HG02571 (cell line): ENCODE measurements at regions not wholly inside any gene's neighbourhood (a gene's known extent, or its start where the extent isn't known, plus 50 kb on each side); places are given as distances from the start of the nearest gene placed in this dataset.
"Not testable (repeated sequence)": the region's sequence is repeated elsewhere in the genome, so short reads cannot be mapped to it uniquely, and the experiment has no call there.

Experiments used
- ATAC-seq: cut with Tn5 transposase; IDR thresholded peaks from one replicate; pipeline ENCODE4 v1.9.1; 2021; ENCODE audit warnings: mild to moderate bottlenecking, moderate library complexity; ENCODE audit not compliant: unreplicated experiment

DNA sequence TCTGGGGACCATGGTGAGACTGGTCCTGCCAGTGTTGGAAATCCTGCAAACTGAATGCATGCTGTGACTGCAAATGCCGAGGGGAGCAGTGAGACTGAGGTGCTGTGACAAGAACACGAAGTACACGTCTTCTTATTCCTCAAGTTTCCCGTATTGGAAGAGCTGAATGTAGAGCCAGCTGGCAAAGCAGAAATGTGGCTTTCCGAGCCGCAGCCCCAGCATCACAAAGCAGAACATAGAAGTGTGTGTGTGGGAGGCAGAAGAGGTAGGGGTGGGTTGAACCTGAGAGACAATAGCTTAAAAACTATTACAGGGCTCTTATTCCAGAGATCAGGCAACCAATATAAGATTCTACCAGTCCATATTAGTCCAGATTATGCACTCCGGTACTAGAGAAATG is 98.8 kb downstream of the CARTPT start:
- no peak for ATAC-seq

DNA sequence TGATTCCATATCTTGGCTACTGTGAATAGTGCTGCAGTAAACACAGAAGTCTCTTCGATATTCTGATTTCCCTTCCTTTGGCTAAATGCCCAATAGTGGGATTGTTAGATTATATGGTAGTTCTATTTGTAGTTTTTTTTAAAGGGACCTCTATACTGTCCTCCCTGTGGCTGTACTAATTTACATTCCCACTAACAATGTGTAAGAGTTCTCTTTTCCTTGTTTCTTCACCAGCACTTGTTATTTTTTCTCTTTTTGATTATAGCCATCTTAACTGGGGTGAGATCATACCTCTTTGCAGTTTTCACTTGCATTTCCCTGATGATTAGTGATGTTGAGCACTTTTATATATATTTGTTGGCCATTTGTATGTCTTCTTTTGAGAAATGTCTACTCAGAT is 102.0 kb downstream of the CARTPT start:
- no peak for ATAC-seq

DNA sequence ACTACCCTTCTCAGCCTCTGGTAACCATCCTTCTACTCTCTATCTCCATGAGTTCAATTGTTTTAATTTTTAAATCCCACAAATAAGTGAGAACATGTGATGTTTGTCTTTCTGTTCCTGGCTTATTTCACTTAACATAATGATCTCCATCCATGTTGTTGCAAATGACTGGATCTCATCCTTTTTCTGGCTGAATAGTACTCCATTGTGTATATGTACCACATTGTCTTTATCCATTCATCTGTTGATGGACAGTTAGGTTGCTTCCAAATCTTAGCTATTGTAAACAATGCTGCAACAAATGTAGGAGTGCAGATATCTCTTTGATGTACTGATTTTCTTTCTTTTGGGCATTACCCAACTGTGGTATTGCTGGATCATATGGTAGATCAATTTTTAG is 103.0 kb downstream of the CARTPT start:
- not testable (repeated sequence) for ATAC-seq

DNA sequence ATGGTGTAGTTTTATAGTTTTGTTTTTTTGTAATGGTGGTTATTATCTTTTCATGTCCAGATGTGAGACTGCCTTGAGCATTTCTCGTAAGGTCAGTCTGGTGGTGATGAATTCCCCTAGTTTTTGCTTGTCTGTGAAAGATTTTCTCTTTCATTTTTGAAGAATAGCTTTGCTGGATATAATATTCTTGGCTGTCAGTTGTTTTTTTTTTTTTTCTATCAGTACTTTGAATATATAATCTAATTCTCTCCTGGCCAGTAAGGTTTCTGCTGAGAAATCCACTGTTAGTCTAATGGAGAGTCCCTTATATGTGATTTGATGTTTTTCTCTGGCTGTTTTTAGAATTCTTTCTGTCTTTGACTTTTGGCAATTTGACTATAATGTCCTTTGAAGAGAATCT is 106.9 kb downstream of the CARTPT start:
- no peak for ATAC-seq

DNA sequence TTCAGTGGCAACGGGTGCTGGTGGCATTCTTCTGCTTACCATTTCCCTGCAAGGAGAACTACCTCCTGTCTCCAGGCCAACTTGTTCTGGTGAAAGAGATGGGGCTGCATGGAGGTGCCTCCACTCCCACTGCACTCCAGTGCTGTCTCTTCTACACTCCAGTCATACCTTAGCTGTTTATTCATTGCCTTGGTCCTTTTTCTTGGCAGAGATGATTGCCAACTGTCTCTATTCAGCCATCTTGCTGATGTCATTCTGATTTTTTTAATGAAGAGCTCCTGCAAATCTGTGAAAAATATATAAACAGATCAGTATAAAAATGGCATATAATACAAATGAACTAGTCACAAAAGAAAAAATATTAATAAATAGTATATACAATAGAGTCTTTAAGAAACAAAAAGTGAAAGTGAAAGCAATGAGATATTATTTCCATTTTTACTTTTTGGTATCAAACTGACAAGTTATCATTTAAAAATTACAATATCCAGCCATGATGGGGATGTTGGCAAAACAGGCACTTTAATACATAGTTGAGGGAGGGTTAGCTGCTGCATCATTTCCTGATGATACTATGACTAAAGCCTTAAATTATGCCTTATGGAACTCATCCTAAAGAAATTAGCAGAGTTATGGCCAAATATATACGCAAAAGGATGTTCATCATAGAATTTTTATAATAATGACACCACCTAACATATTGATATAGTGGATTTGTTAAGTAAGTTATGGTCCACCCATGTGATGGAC is 109.4 kb downstream of the CARTPT start:
- ATAC-seq = no peak

DNA sequence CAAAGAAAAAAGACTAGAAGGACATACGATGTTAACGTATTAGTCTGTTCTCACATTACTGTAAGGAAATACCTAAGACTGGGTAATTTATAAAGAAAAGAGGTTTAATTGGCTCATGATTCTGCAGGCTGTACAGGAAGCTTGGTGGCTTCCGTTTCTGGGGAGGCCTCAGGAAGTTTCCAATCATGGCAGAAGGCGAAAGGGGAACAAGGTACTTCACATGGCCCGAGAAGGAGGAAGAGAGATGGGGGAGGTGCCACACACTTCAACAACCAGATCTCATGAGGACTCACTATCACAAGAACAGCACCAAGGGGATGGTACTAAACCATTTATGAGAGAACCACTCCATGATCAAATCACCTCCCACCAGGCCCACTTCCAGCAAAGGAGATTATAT is 110.1 kb downstream of the CARTPT start:
- ATAC-seq = no peak

DNA sequence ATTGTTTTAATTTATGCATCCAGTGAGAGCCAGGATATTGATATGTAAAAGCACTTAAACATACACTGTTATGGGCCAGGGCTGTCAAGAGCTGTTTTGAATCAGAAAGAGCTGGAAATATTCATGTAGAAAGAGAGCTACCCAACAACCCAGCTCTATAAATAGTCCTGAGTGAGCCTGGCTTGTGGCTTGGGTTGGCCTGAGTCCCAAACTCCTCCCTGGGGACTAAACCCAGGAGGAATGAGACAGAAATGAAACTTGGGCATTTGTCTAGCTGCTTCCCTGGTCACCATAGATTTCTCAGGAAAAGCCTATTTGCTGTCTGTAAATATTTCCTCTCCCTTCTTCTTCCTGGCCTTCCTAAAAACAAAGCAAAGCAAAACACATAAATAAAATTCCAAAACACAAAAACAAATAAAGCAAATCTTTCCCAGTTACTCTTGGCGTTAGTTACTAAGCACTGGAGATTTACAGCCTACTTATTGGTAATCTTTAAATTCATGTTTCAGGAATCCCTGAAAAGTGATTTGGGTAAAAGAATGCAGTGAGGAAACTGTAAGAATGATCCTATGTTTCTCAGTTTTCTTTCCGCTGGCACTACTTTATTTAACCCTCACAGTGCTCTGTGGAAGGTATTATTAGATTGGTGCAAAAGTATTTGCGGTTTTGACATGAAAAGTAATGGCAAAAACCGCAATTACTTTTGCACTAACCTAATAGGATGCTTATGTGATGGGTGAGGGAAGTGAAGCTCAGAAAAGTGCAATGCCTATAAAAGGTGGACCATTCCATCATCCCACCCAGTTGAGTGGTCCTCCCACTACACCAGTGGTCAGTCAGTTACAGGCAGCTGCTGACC is 111.8 kb downstream of the CARTPT start:
- no peak for ATAC-seq

DNA sequence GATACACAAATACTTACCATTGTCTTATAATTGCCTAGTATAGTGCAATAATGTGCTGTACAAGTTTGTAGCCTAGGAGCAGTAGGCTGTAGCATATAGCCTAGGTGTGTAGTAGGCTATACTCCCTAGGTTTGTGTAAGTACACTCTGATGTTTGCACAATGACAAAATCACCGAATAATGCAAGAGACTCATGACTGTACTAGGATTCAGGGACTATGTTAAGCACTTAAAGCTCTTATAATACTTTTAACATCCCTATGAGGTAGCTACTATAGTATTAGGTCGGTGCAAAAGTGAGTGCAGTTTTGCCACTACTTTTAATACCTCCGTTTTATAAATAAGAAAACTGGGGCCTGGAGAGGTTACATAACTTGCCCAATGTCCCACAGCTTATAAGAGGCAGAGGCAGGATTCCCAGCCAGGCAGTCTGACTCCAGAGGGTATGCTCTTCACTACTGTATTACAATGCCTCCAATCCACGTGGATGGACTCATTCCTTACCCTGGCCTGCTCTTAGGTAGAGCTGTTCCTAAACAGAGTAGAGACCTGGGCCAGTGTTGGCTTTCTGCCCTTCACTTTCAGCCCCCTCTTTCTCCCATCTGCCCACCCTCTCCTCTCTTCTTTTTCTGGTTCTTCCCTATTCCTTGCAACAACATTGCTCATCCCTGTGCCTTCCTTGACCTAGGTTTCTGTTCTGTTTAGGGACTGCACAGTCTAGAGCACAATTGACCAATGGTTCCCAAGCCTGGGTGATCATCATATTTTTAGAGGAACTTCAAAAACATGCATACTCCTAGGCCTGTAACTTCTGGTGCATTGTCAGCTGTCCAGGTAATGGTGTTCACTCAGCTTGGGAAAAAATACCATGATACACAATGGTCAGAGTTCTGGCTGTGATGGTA is 114.0 kb downstream of the CARTPT start:
- ATAC-seq = no peak

DNA sequence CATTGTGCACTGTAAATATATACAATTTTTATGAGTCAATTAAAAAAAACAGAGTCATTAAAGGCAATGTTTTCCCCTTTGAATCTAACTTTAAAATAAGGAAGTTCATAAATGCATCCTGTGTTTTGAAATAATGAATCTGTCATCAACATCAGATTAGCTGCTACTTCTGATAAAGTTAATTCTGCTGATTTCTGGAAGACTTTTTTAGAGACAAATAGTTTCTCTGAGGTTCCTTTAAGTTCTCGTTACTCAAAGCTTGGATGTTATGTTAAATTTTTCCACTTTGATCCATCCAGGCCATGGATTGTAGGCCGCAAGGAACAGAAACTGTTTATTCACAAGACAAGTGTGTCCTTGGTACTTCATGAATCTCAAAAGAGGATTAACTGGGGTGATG is 115.5 kb downstream of the CARTPT start:
- ATAC-seq = no peak

DNA sequence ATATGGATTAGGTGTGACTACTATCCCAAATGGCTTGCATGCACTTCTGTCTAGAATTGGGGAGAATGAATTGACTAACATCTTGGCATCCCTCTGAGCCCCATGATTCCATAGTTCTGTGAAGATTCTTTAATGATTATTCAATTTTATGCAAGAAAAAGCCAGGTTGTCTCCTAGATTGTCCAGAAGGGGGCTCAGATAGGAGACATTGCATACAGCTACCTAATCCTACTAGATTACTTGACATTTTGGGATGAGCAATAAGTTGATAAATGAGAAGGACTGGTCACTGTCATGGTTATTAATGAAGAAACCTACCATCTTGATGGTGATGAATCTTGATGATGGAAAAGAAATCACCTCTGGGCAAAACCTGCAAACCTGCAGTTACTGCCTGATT is 117.0 kb downstream of the CARTPT start:
- no peak for ATAC-seq

DNA sequence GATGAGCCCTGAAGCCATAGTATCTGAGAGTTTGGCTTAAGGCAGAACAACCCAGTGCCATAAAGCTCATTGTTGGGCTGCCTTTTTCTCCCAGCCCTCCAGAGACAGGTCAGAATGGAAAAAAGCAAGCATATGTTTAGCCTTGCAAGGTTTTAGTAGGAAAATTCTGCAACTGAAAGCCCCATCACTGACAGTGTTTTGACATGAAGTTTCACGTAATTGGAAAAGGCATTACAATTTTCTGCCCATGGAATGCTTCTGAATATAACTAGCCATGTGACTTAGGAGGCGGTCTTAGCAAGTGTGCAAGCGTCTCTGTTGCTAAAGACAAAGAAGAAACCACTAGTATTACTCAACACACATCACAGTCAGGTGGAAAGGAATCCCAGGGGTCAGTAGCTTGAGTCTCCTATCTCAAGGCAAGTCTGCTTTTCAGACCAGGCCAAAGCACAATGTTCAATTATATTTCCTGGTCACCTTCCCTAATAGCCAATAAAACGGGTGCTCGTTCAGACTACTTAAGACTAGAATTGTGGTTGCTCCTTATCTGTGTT is 117.6 kb downstream of the CARTPT start:
- ATAC-seq = no peak

DNA sequence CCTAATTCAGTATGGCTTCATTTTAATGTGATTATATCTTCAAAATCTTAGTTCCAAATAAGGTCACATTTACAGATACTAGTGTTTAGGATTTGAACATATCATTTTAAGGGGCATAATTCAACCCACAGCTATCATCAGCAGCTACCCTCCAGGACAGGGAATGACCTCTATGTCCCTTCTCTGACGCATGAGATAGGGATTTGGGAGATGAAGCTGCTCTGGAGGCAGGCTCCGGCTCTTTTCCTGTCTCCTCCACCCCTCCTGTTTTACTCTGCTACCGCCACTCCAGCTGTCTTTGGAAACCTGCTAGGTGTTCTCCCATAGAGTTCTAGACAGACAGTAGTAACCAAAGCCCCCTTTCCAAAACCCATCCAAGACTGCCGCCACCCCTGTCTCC is 119.2 kb downstream of the CARTPT start:
- ATAC-seq = no peak

DNA sequence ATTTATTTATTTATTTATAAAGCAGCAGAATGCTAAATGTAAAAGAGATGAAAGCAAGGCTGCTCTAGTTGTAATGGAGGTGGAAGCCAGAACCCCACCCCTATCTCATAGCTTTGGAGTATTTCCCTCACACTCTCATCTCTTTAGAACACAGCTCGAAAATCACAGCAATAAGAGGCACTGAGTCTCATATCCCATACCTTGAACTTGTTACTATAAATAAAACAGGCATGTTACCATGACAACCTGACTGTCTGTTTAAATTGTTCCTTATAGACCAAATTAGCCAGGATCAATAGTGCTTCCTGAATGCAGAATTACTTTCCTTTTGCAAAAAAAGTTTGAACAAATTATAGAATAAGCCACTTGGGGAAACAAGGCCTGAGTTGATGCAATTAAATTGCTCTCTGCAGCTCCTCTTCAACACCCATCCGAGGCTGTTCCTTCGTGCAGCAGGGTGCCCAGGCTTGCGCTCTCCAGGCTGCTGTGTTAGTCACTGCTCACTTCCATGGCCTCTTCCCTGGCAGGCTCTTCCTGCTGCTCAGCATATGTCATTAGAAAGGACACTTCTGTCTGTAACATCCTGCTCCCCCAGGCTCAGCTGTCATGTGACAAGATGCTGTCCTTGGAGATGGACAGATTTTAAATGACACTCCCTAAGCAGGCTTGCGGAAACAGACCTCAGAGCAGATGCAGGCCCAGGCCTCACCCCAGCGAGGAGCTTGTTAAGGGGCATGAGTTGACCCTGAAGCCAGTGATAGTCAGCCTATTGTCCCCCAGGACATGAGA is 120.2 kb downstream of the CARTPT start:
- ATAC-seq = no peak

DNA sequence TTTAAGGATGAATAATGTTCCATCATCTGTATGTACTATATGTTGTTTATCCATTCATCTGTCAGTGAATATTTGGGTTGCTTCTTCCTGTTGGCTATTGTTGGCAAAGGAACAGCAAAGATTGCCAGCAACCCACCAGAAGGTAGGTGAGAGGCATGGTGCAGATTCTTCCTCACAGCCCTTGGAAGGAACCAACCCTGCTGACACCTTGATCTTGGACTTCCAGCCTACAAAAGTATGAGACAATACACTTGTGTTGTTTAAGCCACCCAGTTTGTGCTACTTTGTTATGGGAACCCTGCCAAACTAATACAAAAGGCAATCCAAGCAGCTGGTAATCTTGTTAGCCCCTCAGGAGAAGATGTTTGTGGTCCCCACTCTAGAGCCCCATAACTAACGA is 122.0 kb downstream of the CARTPT start:
- ATAC-seq = no peak

DNA sequence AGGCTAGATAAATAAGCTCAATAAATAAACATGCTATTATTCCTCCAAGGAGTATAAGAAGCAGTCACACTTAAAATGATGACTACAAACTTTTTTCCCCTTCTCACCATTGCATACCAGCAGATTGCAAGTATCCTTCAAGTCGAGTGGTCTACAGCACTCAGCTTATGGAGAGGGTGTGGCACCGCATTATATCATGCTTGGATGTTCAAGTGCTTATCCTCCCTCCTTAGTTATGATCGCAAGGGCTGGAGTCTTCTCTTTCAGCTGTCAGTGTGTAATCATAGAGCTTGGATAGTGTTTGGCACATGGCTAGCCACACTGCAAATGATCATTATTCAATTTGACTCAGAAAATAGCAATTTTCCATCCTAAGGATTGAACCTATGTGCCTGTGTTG is 124.0 kb downstream of the CARTPT start:
- no peak for ATAC-seq

DNA sequence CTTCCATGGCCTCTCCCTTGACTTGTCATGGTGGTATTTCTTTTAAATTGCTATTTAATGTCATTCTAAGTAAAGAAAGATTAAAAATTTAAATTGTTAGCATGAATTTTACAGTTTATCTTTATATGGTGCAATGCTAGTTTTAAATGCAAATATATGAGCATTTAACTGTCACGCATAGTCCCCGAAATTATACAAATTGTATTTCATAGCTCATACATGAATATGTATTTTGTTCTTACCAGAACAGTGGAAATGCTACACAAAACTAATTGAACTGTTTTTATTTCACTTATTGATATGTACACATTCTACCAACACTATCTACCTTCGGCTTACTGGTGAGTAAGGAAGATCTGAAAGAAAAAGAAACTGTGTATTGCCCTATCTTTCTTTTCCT is 125.8 kb downstream of the CARTPT start:
- ATAC-seq = no peak

DNA sequence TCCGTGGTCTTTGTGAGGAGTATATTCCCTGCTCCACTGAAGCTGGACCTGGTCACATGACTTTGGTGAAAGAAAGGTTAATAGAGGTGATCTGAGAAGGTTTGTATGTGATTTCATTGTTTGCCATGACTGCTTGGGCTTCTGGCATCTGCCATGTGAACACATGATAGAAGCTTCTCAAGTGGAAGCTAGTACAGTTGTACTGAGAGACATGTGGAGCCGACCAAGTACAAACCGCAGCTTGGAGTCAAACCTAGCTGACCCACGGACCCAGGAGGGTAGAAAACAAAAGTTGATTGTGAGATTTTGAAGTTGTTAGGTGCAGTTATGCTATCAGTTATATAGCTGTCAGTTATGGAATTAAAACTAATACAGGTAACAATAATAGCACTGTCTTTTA is 140.4 kb downstream of the CARTPT start:
- no peak for ATAC-seq

DNA sequence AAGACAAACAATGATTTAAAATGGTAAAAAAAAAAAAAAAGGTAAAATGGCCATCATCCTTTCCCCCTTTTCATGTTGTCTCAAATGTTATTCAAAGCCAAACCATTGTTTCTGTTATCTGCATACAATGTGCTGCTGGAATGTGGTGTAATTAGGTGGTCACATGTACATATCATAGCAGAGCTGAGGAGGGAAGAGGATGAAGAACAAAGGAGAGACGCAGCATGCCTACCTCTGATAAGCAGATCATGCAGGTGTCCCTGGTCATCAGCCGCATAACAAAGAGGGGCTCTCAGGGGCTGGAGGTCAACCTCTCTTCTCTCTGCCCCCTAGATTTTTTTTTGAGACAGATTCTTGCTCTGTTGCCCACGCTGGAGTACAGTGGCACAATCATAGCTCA is 141.0 kb downstream of the CARTPT start:
- no peak for ATAC-seq

DNA sequence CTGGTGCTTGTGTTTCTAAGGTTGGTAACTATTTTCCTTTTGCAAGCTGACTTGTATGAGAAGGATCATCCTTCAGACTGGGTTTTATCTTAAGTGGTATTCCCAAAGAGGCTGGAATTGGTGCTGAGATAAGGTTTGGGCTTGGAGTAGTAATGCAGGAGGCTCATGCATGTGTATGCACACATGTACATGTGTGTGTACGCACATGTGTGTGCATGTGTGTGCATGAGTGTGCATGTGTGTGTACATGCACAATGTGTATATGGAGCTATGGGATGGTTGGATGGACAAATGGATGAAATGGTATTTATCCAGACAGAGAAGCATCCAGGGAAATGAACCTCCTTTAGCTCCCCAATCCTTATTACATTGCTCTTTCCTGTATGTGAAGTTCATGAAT is 142.6 kb downstream of the CARTPT start:
- no peak for ATAC-seq

DNA sequence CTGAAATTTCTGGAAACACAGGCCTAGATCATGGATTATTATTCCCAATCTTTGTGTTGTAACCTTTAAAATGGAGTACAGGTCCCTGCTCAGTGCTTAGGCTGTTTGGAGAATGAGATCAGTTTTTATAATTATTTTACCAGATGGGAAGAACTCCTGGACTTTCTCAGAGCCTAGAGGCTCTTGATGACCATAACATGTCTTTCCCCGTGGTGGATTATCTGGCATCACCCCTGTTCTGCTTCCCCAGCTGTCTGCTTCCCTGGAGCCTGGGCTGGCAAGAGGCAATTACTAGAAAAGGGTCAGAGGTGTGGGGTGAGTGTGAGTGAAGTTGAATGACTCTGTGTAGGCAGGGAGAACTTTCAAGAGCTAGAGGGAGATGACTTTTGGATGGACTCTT is 143.0 kb downstream of the CARTPT start:
- no peak for ATAC-seq
